Mesenchymal stem cell (in vitro differentiated cells and primary cell): ENCODE measurements at regions not wholly inside any gene's neighbourhood (a gene's known extent, or its start where the extent isn't known, plus 50 kb on each side); places are given as distances from the start of the nearest gene placed in this dataset.

Experiments
- DNase-seq: peaks from one replicate; pipeline ENCODE4 v3.0.0-alpha.2; 2013
- H2AFZ ChIP-seq: one replicate; pipeline ENCODE4 v1.6.1; 2013; ENCODE audit warnings: low read depth, mild to moderate bottlenecking, control low read depth, inconsistent platforms, low read length, moderate library complexity
- H2AK5ac ChIP-seq: 2 replicates; pipeline ENCODE4 v1.6.1; 2013; ENCODE audit warnings: low read length, moderate library complexity, mild to moderate bottlenecking, inconsistent platforms; ENCODE audit not compliant: severe bottlenecking
- H2BK120ac ChIP-seq: one replicate; pipeline ENCODE4 v1.6.1; 2013; ENCODE audit warnings: low read depth, mild to moderate bottlenecking, inconsistent platforms, low read length, moderate library complexity
- H2BK12ac ChIP-seq, 2 experiments: one replicate each; pipeline ENCODE4 v1.6.1; 2013; ENCODE audit warnings: inconsistent platforms in 2 of 2, low read length in 2 of 2, mild to moderate bottlenecking in 2 of 2, moderate library complexity in 2 of 2, control low read depth in 1 of 2
- H2BK15ac ChIP-seq: one replicate; pipeline ENCODE4 v1.6.1; 2013; ENCODE audit warnings: mild to moderate bottlenecking, low read depth, inconsistent platforms; ENCODE audit not compliant: poor library complexity, severe bottlenecking
- H2BK5ac ChIP-seq: 2 replicates; pipeline ENCODE4 v1.6.1; 2013; ENCODE audit warnings: low read depth, mild to moderate bottlenecking, low read length, control low read depth, inconsistent platforms; ENCODE audit not compliant: poor library complexity, severe bottlenecking
- H3K14ac ChIP-seq, 2 experiments: one replicate each; pipeline ENCODE4 v1.6.1; 2013; ENCODE audit warnings: inconsistent platforms in 2 of 2, low read length in 2 of 2, control low read depth in 1 of 2, mild to moderate bottlenecking in 1 of 2, moderate library complexity in 1 of 2
- H3K18ac ChIP-seq, 2 experiments: one replicate each; pipeline ENCODE4 v1.6.1; 2013; ENCODE audit warnings: inconsistent platforms in 2 of 2, low read length in 2 of 2, control low read depth in 1 of 2, low read depth in 1 of 2, mild to moderate bottlenecking in 1 of 2
- H3K23ac ChIP-seq, 2 experiments: one replicate each; pipeline ENCODE4 v1.6.1; 2013; ENCODE audit warnings: inconsistent platforms in 2 of 2, low read length in 2 of 2, mild to moderate bottlenecking in 2 of 2, moderate library complexity in 2 of 2, control low read depth in 1 of 2
- H3K27ac ChIP-seq: 2 replicates; pipeline ENCODE4 v1.5.1; 2013; ENCODE audit warnings: mild to moderate bottlenecking, moderate library complexity, low read length, control low read depth, inconsistent platforms; ENCODE audit not compliant: poor library complexity, severe bottlenecking
- H3K27me3 ChIP-seq, 2 experiments: 2 replicates each; pipeline versions ENCODE4 v1.6.1 to v1.7.0; 2013; ENCODE audit warnings: low read length in 2 of 2, mild to moderate bottlenecking in 2 of 2, moderate library complexity in 2 of 2, control low read depth in 1 of 2, inconsistent platforms in 1 of 2; ENCODE audit not compliant: control insufficient read depth in 1 of 2, insufficient read depth in 1 of 2
- H3K36me3 ChIP-seq, 2 experiments: 2 replicates each; pipeline versions ENCODE4 v1.6.1 to v1.7.0; 2013; ENCODE audit warnings: low read length in 2 of 2, control low read depth in 1 of 2, inconsistent platforms in 1 of 2, low read depth in 1 of 2, mild to moderate bottlenecking in 1 of 2; ENCODE audit not compliant: insufficient read depth in 2 of 2, control insufficient read depth in 1 of 2
- H3K4ac ChIP-seq, 2 experiments: one replicate each; pipeline ENCODE4 v1.6.1; 2013; ENCODE audit warnings: inconsistent platforms in 2 of 2, low read length in 2 of 2, mild to moderate bottlenecking in 2 of 2, moderate library complexity in 2 of 2, control low read depth in 1 of 2, low read depth in 1 of 2
- H3K4me1 ChIP-seq: 2 replicates; pipeline ENCODE4 v1.6.1; 2013; ENCODE audit warnings: low read depth, low read length, control low read depth; ENCODE audit not compliant: control insufficient read depth, insufficient read depth
- H3K4me2 ChIP-seq: 2 replicates; pipeline ENCODE4 v1.6.1; 2013; ENCODE audit warnings: low read length, mild to moderate bottlenecking, inconsistent platforms; ENCODE audit not compliant: poor library complexity, severe bottlenecking
- H3K4me3 ChIP-seq, 2 experiments: 2 replicates each; pipeline versions ENCODE4 v1.5.1 to v1.7.0; 2013; ENCODE audit warnings: low read length in 2 of 2, mild to moderate bottlenecking in 2 of 2, control low read depth in 1 of 2, low read depth in 1 of 2; ENCODE audit not compliant: insufficient read depth in 1 of 2
- H3K79me1 ChIP-seq: replicated peaks from 2 replicates; pipeline ENCODE4 v1.6.1; 2013; ENCODE audit warnings: mild to moderate bottlenecking, control low read depth, low read length, inconsistent platforms; ENCODE audit not compliant: poor library complexity, severe bottlenecking
- H3K9ac ChIP-seq: 2 replicates; pipeline ENCODE4 v1.7.0; 2013; ENCODE audit warnings: mild to moderate bottlenecking, low read length, moderate library complexity
- H3K9me3 ChIP-seq: 2 replicates; pipeline ENCODE4 v1.7.0; 2013; ENCODE audit warnings: mild to moderate bottlenecking, low read length; ENCODE audit not compliant: control insufficient read depth
- H4K8ac ChIP-seq: one replicate; pipeline ENCODE4 v1.6.1; 2013; ENCODE audit warnings: inconsistent platforms, mild to moderate bottlenecking, low read length, moderate library complexity
- H4K91ac ChIP-seq: one replicate; pipeline ENCODE4 v1.6.1; 2013; ENCODE audit warnings: mild to moderate bottlenecking, low read length, inconsistent platforms
- WGBS: methylation state at CpG from one replicate; pipeline ENCODE4 v1.1.7; 2013; ENCODE audit warnings: mixed read lengths; 5-methylcytosine and 5-hydroxymethylcytosine counted together

DNA sequence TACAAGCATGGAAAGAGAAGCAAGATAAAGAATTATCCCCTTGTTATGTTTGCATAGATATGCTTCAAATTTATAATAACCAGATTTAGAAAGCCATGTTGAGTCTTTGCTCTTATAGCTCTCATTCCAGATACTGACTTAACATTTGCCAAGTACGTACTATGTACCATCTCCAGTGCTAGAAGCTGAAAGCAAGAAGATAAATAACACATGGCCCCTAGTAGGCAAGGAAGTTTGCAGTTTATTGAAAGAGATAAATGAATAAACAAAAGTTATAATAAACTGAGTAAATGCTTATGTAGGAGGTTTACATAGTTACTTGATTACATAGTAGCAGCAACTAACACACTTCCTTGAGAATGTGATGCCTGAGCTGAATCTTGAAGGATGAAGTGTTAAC is 628.4 kb downstream of the HINT1 start:
- Histone ChIP-seq H2BK15ac (no peak overlapping the region), H2BK5ac (no peak overlapping the region), H2AK5ac (no peak overlapping the region), H3K18ac (no peak overlapping the region), H2BK12ac (no peak overlapping the region), H3K36me3 (no peaks in the 10 kb centered on the region), H4K91ac (no peak overlapping the region), H3K23ac (no peak overlapping the region), H3K9me3 (no peaks in the 10 kb centered on the region), H2BK120ac (no peak overlapping the region), H3K27ac (no peak overlapping the region), H3K4me1 (no peaks in the 10 kb centered on the region), H2AFZ (no peak overlapping the region), H3K9ac (no peak overlapping the region), H3K14ac (no peak overlapping the region), H3K4me3 (no peak overlapping the region), H3K79me1 (no peaks in the 10 kb centered on the region), H3K4me2 (no peak overlapping the region), H4K8ac (no peak overlapping the region), H3K27me3 (no peaks in the 10 kb centered on the region), H3K4ac (no peak overlapping the region)
- no CpG with 5 or more reads among the region's 1 CpG for WGBS
- DNase-seq = peak; percentile 64

DNA sequence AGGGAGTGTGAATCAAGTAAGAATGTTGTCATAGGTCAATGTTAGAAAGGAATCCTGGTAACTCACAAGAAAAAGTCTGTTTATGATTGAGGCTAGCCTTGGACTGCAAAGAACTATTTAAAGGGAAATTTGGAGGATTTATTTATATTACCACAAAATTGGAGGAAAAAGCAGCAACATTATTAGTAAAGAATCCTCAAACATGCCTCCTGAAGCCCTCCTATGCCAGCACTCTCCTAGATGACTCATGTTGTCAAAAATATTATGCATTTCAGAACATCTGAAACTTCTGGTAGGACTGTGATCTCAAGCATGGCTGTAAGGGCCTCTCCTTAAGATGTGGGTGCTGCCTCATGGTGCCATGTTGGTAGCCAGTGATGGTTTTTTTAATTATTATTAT is 628.5 kb downstream of the CHSY3 start:
- no peak overlapping the region for H2AFZ ChIP-seq
- H3K9me3 ChIP-seq = no peaks in the 10 kb centered on the region
- H3K18ac ChIP-seq = no peak overlapping the region
- DNase-seq = no peak
- no peak overlapping the region for H2AK5ac ChIP-seq
- no peak overlapping the region for H3K4ac ChIP-seq
- no peak overlapping the region for H3K14ac ChIP-seq
- no peaks in the 10 kb centered on the region for H3K36me3 ChIP-seq
- H4K8ac ChIP-seq = no peak overlapping the region
- H4K91ac ChIP-seq = no peak overlapping the region
- no peak overlapping the region for H3K27ac ChIP-seq
- H2BK5ac ChIP-seq = no peak overlapping the region
- H3K4me1 ChIP-seq = peaks cover 3% of the 10 kb centered on the region
- no peak overlapping the region for H3K9ac ChIP-seq
- H3K27me3 ChIP-seq = no peaks in the 10 kb centered on the region
- H3K79me1 ChIP-seq = no peaks in the 10 kb centered on the region
- no peak overlapping the region for H3K4me2 ChIP-seq
- no peak overlapping the region for H3K23ac ChIP-seq
- no peak overlapping the region for H3K4me3 ChIP-seq
- H2BK12ac ChIP-seq = no peak overlapping the region
- no peak overlapping the region for H2BK15ac ChIP-seq
- H2BK120ac ChIP-seq = no peak overlapping the region

DNA sequence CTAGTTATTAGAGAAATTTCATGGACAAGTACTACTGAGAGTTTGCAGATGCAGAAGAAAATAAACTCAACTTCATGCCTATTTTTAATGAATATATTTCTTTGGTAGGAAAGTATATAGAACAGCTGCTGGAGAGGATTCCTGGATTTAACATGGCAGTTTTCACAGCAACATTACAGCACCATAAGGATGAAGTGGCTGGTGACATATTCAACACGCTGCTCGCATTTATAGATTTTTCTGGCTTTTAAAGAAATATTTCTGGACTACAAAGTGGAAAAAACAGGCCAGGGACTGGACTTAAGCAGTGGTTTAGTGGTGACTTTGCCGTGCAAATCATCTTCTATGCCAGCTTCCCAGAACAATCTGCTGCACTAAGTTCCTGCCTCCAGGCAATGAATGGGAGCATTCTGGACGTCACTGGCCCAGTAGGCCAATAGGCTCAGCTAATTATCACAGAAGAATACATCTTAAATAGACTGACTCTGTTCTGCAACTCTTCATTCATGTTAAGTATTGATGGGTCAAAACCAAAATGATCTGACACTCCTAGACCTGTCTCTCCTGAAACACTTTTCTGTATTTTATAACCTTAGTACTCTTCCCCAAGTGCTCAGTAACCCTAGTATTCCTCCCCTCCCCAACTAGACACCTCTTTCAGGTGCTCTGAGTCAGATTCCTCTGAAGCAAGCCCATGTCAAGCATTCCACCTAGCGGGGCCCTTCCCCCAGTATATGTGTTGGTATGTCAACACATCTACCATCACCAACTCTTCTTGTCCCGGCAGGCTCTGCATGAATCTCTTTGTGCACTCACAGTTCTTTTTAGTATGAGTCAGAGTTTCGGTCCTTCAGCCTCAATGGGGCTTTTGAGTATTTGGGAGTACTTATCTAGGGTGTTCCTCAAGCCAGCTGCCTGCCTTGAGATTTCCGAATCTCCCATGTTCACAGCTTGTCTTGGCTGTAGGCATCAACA is 625.5 kb downstream of the CHSY3 start:
- Histone ChIP-seq H2BK120ac (no peak overlapping the region), H2AFZ (no peak overlapping the region), H3K36me3 (no peaks in the 10 kb centered on the region), H3K4me2 (no peak overlapping the region), H2AK5ac (no peak overlapping the region), H3K14ac (no peak overlapping the region), H3K4ac (no peak overlapping the region), H3K27me3 (no peaks in the 10 kb centered on the region), H4K8ac (no peak overlapping the region), H3K9ac (no peak overlapping the region), H3K23ac (no peak overlapping the region), H3K9me3 (no peaks in the 10 kb centered on the region), H3K79me1 (no peaks in the 10 kb centered on the region), H3K4me3 (no peak overlapping the region), H4K91ac (no peak overlapping the region), H3K18ac (no peak overlapping the region), H2BK12ac (no peak overlapping the region), H2BK15ac (no peak overlapping the region), H3K27ac (no peak overlapping the region), H3K4me1 (peaks cover 4% of the 10 kb centered on the region), H2BK5ac (no peak overlapping the region)
- WGBS = 93% methylated on average over 8 of the region's 8 CpGs
- no peak for DNase-seq

DNA sequence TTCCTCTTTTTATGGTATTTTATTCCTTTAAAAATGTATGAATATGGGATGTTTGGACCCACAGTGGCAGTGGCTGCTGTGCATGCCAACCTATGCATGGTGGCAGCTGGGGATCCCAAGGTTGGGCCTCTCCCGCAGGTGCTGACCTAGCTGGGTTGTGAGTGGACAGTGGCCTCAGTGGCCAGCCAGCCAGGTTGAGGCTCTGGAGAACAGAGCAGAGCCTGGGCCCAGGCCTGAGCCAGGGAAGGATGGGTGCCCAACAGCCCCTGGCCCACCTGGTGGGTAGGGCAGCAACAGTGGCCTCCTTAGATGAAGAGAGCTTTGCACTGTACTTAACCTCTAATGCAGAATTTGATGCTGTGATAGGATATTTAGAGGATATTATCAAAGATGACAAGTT is 624.8 kb downstream of the CHSY3 start:
- no peak overlapping the region for H2AK5ac ChIP-seq
- no peak overlapping the region for H2AFZ ChIP-seq
- no peak overlapping the region for H3K23ac ChIP-seq
- no peak overlapping the region for H3K27ac ChIP-seq
- H3K14ac ChIP-seq = no peak overlapping the region
- H3K9ac ChIP-seq = no peak overlapping the region
- no peaks in the 10 kb centered on the region for H3K9me3 ChIP-seq
- H3K4me3 ChIP-seq = no peak overlapping the region
- 100% methylated on average over 1 of the region's 1 CpG for WGBS
- no peaks in the 10 kb centered on the region for H3K79me1 ChIP-seq
- H2BK120ac ChIP-seq = no peak overlapping the region
- DNase-seq = no peak
- no peak overlapping the region for H2BK5ac ChIP-seq
- H4K8ac ChIP-seq = no peak overlapping the region
- no peak overlapping the region for H2BK15ac ChIP-seq
- no peak overlapping the region for H4K91ac ChIP-seq
- no peak overlapping the region for H3K18ac ChIP-seq
- H2BK12ac ChIP-seq = no peak overlapping the region
- no peaks in the 10 kb centered on the region for H3K27me3 ChIP-seq
- no peak overlapping the region for H3K4ac ChIP-seq
- H3K4me1 ChIP-seq = peaks cover 4% of the 10 kb centered on the region
- H3K4me2 ChIP-seq = no peak overlapping the region
- no peaks in the 10 kb centered on the region for H3K36me3 ChIP-seq
